ENCODE measurements at regions not wholly inside any gene's neighbourhood (a gene's known extent, or its start where the extent isn't known, plus 50 kb on each side); places are given as distances from the start of the nearest gene placed in this dataset.

DNA sequence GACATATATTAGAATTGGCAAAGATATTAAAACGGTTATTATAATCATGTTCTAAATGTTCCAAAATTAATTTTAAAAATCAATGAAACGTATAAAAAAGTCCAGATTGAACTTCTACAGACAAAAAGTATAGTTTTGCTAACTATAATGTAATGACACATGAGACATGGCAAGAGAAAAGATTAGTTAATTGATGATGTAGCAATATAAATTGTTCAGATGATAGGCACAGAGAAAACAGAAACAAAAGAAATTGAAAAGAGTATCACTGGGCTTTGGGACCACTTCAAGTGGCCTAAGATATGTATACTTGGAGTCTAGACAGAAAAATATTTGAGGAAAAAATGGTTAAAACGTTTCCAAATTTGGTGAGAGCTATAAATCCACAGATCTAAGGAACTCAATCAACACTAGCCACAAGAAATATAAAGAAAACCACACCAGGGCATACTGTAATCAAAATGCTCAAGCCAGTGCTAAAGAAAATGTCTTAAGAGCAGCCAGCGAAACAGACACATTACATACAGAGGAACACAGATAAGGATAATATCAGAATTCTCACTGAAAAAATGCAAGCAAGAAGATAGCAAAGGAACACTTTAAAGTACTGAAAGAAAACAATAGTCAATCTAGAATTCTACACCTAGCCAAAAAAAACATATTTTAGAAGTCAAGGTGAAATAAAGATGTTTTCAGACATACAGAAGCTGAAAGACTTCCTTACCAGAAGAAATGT is 172.6 kb upstream of the FOXQ1 start:
- TF ChIP-seq, protein P1, sequence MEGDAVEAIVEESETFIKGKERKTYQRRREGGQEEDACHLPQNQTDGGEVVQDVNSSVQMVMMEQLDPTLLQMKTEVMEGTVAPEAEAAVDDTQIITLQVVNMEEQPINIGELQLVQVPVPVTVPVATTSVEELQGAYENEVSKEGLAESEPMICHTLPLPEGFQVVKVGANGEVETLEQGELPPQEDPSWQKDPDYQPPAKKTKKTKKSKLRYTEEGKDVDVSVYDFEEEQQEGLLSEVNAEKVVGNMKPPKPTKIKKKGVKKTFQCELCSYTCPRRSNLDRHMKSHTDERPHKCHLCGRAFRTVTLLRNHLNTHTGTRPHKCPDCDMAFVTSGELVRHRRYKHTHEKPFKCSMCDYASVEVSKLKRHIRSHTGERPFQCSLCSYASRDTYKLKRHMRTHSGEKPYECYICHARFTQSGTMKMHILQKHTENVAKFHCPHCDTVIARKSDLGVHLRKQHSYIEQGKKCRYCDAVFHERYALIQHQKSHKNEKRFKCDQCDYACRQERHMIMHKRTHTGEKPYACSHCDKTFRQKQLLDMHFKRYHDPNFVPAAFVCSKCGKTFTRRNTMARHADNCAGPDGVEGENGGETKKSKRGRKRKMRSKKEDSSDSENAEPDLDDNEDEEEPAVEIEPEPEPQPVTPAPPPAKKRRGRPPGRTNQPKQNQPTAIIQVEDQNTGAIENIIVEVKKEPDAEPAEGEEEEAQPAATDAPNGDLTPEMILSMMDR (IDR thresholded peaks at IDR 0.05) = no peak
- no peak for TF ChIP-seq POLR2A (IDR thresholded peaks at IDR 0.05)

All from testis (tissue), 2 donors.